NCI-H1092 (cell line): ENCODE measurements at regions not wholly inside any gene's neighbourhood (a gene's known extent, or its start where the extent isn't known, plus 50 kb on each side); places are given as distances from the start of the nearest gene placed in this dataset.

Source experiments
- DNase-seq: peaks from one replicate; lab custom pipeline; 2025; lab: John Stamatoyannopoulos, UW

GRCh38 chr11:71201936-71202597 lies 50.3 kb downstream of the SHANK2 start:
- DNase-seq: no peak

GRCh38 chr11:71201231-71201630 lies 51.1 kb downstream of the SHANK2 start:
- no peak for DNase-seq

GRCh38 chr11:71200761-71201160 lies 51.6 kb downstream of the SHANK2 start:
- DNase-seq: no peak

GRCh38 chr11:71200172-71200716 lies 52.1 kb downstream of the SHANK2 start:
- no peak for DNase-seq

GRCh38 chr11:71199226-71199820 lies 53.1 kb downstream of the SHANK2 start:
- DNase-seq: no peak

GRCh38 chr11:71198823-71199165 lies 53.6 kb downstream of the SHANK2 start:
- no peak for DNase-seq

- no peak for DNase-seq
Observed at GRCh38 chr11:71198141-71198822, 54.1 kb downstream of the SHANK2 start.

GRCh38 chr11:71197096-71197495 lies 55.3 kb downstream of the SHANK2 start:
- no peak for DNase-seq

- DNase-seq: no peak
Observed at GRCh38 chr11:71194710-71195109, 57.7 kb downstream of the SHANK2 start.

GRCh38 chr11:71193431-71193830 lies 58.9 kb downstream of the SHANK2 start:
- no peak for DNase-seq

GRCh38 chr11:71192629-71193028 lies 59.7 kb downstream of the SHANK2 start:
- DNase-seq: no peak

GRCh38 chr11:71191201-71191600 lies 61.2 kb downstream of the SHANK2 start:
- no peak for DNase-seq

- no peak for DNase-seq
Observed at GRCh38 chr11:71190551-71190950, 61.8 kb downstream of the SHANK2 start.

GRCh38 chr11:71189768-71190315 lies 62.5 kb downstream of the SHANK2 start:
- DNase-seq: no peak

- DNase-seq: no peak
Observed at GRCh38 chr11:71188886-71189767, 63.2 kb downstream of the SHANK2 start.

- DNase-seq: no peak
Observed at GRCh38 chr11:71188073-71188472, 64.3 kb downstream of the SHANK2 start.

- DNase-seq: no peak
Observed at GRCh38 chr11:71186806-71187205, 65.6 kb downstream of the SHANK2 start.

- no peak for DNase-seq
Observed at GRCh38 chr11:71185411-71185810, 67.0 kb downstream of the SHANK2 start.

- no peak for DNase-seq
Observed at GRCh38 chr11:71184421-71185210, 67.8 kb downstream of the SHANK2 start.

GRCh38 chr11:71183878-71184277 lies 68.5 kb downstream of the SHANK2 start:
- DNase-seq: no peak
